ENCODE measurements at regions not wholly inside any gene's neighbourhood (a gene's known extent, or its start where the extent isn't known, plus 50 kb on each side); places are given as distances from the start of the nearest gene placed in this dataset.

- intact Hi-C loops (cut with micrococcal nuclease): no loop called here
- no peak overlapping the region for H2AFZ ChIP-seq (ENCODE audit: low read depth, low read length)
- FAIRE-seq: no peak
Observed at GRCh38 chr2:200252265-200253067, 54.0 kb upstream of the SPATS2L start.

More at GRCh38 chr2:200252265-200253067, 54.0 kb upstream of the SPATS2L start:
- ChIA-PET POLR2A (no interaction called here), CTCF (interaction anchor here (1.3 kb wide), 1 partner anchor 11 kb away, joined by 3 read pairs; no protein-coding TSS in a partner anchor)
- Histone ChIP-seq H3K4me3 (replicated peaks in 1 of 3; ENCODE audit: insufficient read depth in 1 of 3, low read depth in 1 of 3, low read length in 3 of 3) (no peak overlapping the region), H3K9ac (replicated peaks; ENCODE audit: extremely low read depth, insufficient read depth, low read length) (no peak overlapping the region), H3K4me1 (ENCODE audit: control insufficient read depth, extremely low read depth, insufficient read depth, low read length) (no peaks in the 10 kb centered on the region), H3K79me2 (ENCODE audit: control insufficient read depth, insufficient read depth, low read length) (no peaks in the 10 kb centered on the region), H4K20me1 (replicated peaks; ENCODE audit: control insufficient read depth, extremely low read depth, insufficient read depth, low read length) (no peaks in the 10 kb centered on the region), H3K9me1 (replicated peaks; ENCODE audit: control insufficient read depth, extremely low read depth, insufficient read depth, low read length) (no peaks in the 10 kb centered on the region), H3K27me3 (ENCODE audit: control insufficient read depth in 2 of 2, insufficient read depth in 2 of 2, low read length in 2 of 2) (peaks cover 5 to 7% of the 10 kb centered on the region in 2 experiments), H3K27ac (ENCODE audit: insufficient read depth, low read depth, low read length) (no peak overlapping the region), H3K4me2 (ENCODE audit: insufficient read depth, low read length) (no peak overlapping the region), H3K36me3 (ENCODE audit: control insufficient read depth in 2 of 2, extremely low read depth in 1 of 2, insufficient read depth in 2 of 2, low read length in 2 of 2) (no peaks in the 10 kb centered on the region), H3K9me3 (replicated peaks; ENCODE audit: control insufficient read depth, insufficient read depth, low read length) (no peaks in the 10 kb centered on the region)
- DNase-seq (ENCODE audit: low read depth, low spot score): peak; percentile 4
- BruUV-seq (replicated peaks): no TSS peak
- TF ChIP-seq POLR2A (IDR thresholded peaks at IDR 0.05; ENCODE audit: low read depth, low read length) (no peak), FOS (IDR thresholded peaks at IDR 0.05; ENCODE audit: borderline replicate concordance, insufficient read depth, low read length) (no peak), JUN (IDR thresholded peaks at IDR 0.05; ENCODE audit: borderline replicate concordance, insufficient read depth, insufficient read length, low read depth) (no peak), POLR2AphosphoS5 (IDR thresholded peaks at IDR 0.05; ENCODE audit: insufficient read depth, low read depth, low read length) (no peak), MYC (IDR thresholded peaks at IDR 0.05; ENCODE audit: low read depth, low read length) (no peak), EZH2 (IDR thresholded peaks at IDR 0.05; ENCODE audit: borderline replicate concordance, low read depth, low read length, severe bottlenecking) (no peak), GATA2 (IDR thresholded peaks at IDR 0.05; ENCODE audit: insufficient read depth, insufficient read length, low read depth, low read length) (no peak)
- TF ChIP-seq, protein P1, sequence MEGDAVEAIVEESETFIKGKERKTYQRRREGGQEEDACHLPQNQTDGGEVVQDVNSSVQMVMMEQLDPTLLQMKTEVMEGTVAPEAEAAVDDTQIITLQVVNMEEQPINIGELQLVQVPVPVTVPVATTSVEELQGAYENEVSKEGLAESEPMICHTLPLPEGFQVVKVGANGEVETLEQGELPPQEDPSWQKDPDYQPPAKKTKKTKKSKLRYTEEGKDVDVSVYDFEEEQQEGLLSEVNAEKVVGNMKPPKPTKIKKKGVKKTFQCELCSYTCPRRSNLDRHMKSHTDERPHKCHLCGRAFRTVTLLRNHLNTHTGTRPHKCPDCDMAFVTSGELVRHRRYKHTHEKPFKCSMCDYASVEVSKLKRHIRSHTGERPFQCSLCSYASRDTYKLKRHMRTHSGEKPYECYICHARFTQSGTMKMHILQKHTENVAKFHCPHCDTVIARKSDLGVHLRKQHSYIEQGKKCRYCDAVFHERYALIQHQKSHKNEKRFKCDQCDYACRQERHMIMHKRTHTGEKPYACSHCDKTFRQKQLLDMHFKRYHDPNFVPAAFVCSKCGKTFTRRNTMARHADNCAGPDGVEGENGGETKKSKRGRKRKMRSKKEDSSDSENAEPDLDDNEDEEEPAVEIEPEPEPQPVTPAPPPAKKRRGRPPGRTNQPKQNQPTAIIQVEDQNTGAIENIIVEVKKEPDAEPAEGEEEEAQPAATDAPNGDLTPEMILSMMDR (IDR thresholded peaks at IDR 0.05; ENCODE audit: extremely low read depth in 1 of 2, insufficient read depth in 1 of 2, low read depth in 1 of 2, low read length in 2 of 2): no peak
- TF ChIP-seq, protein P2, sequence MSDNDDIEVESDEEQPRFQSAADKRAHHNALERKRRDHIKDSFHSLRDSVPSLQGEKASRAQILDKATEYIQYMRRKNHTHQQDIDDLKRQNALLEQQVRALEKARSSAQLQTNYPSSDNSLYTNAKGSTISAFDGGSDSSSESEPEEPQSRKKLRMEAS (IDR thresholded peaks at IDR 0.05; ENCODE audit: insufficient read depth, insufficient read length): no peak
- dilution Hi-C loops (cut with MboI; ENCODE audit: extremely low pct_ligation_motif_present, low sequenced_read_pairs): no loop called here

Measured in endothelial cell of umbilical vein (primary cell).